ENCODE measurements at regions not wholly inside any gene's neighbourhood (a gene's known extent, or its start where the extent isn't known, plus 50 kb on each side); places are given as distances from the start of the nearest gene placed in this dataset.

- no peaks in the 10 kb centered on the region for H3K27me3 ChIP-seq (ENCODE audit: insufficient read depth, poor library complexity, severe bottlenecking)
- peaks cover 3% of the 10 kb centered on the region for H3K4me1 ChIP-seq (ENCODE audit: insufficient read depth, poor library complexity, severe bottlenecking)
- ATAC-seq (ENCODE audit: low read depth) (no peak), DNase-seq (ENCODE audit: low spot score) (no peak)
- H3K27ac ChIP-seq (ENCODE audit: poor library complexity, severe bottlenecking): no peak overlapping the region
- no peaks in the 10 kb centered on the region for H3K36me3 ChIP-seq (ENCODE audit: low read depth)
- no peak overlapping the region for H3K4me3 ChIP-seq (ENCODE audit: severe bottlenecking)
- TF ChIP-seq CTCF (IDR thresholded peaks at IDR 0.05; ENCODE audit: poor library complexity, severe bottlenecking): no peak
- no peaks in the 10 kb centered on the region for H3K9me3 ChIP-seq (ENCODE audit: severe bottlenecking)
Measured at GRCh38 chr21:31505975-31506374, 153.5 kb upstream of the SOD1 start.

- no peaks in the 10 kb centered on the region for H3K27me3 ChIP-seq (ENCODE audit: insufficient read depth, poor library complexity, severe bottlenecking)
- H3K4me1 ChIP-seq (ENCODE audit: insufficient read depth, poor library complexity, severe bottlenecking): peaks cover 3% of the 10 kb centered on the region
- no peak overlapping the region for H3K4me3 ChIP-seq (ENCODE audit: severe bottlenecking)
- DNase-seq (ENCODE audit: low spot score): no peak
- ATAC-seq (ENCODE audit: low read depth): peak; percentile 61; the same call in 2 of the 3 replicates
- no peak for TF ChIP-seq CTCF (IDR thresholded peaks at IDR 0.05; ENCODE audit: poor library complexity, severe bottlenecking)
- H3K27ac ChIP-seq (ENCODE audit: poor library complexity, severe bottlenecking): no peak overlapping the region
- no peaks in the 10 kb centered on the region for H3K9me3 ChIP-seq (ENCODE audit: severe bottlenecking)
- H3K36me3 ChIP-seq (ENCODE audit: low read depth): no peaks in the 10 kb centered on the region
Measured at GRCh38 chr21:31503939-31504338, 155.6 kb upstream of the SOD1 start.

- no peak for ATAC-seq (ENCODE audit: low read depth)
- Histone ChIP-seq H3K36me3 (ENCODE audit: low read depth) (no peaks in the 10 kb centered on the region), H3K4me3 (ENCODE audit: severe bottlenecking) (no peak overlapping the region), H3K27ac (ENCODE audit: poor library complexity, severe bottlenecking) (no peak overlapping the region), H3K4me1 (ENCODE audit: insufficient read depth, poor library complexity, severe bottlenecking) (peaks cover 3% of the 10 kb centered on the region), H3K9me3 (ENCODE audit: severe bottlenecking) (no peaks in the 10 kb centered on the region), H3K27me3 (ENCODE audit: insufficient read depth, poor library complexity, severe bottlenecking) (no peaks in the 10 kb centered on the region)
- DNase-seq (ENCODE audit: low spot score): no peak
- TF ChIP-seq CTCF (IDR thresholded peaks at IDR 0.05; ENCODE audit: poor library complexity, severe bottlenecking): no peak
Measured at GRCh38 chr21:31503467-31503866, 156.0 kb upstream of the SOD1 start.

- ATAC-seq (ENCODE audit: low read depth): no peak
- Histone ChIP-seq H3K9me3 (ENCODE audit: severe bottlenecking) (no peaks in the 10 kb centered on the region), H3K4me3 (ENCODE audit: severe bottlenecking) (no peak overlapping the region), H3K36me3 (ENCODE audit: low read depth) (no peaks in the 10 kb centered on the region), H3K4me1 (ENCODE audit: insufficient read depth, poor library complexity, severe bottlenecking) (peaks cover 3% of the 10 kb centered on the region), H3K27ac (ENCODE audit: poor library complexity, severe bottlenecking) (no peak overlapping the region), H3K27me3 (ENCODE audit: insufficient read depth, poor library complexity, severe bottlenecking) (no peaks in the 10 kb centered on the region)
- no peak for TF ChIP-seq CTCF (IDR thresholded peaks at IDR 0.05; ENCODE audit: poor library complexity, severe bottlenecking)
- no peak for DNase-seq (ENCODE audit: low spot score)
Measured at GRCh38 chr21:31502537-31503143, 156.9 kb upstream of the SOD1 start.

GRCh38 chr21:31501926-31502325 lies 157.6 kb upstream of the SOD1 start:
- DNase-seq (ENCODE audit: low spot score) (no peak), ATAC-seq (ENCODE audit: low read depth) (no peak)
- Histone ChIP-seq H3K9me3 (ENCODE audit: severe bottlenecking) (no peaks in the 10 kb centered on the region), H3K4me1 (ENCODE audit: insufficient read depth, poor library complexity, severe bottlenecking) (peaks cover 3% of the 10 kb centered on the region), H3K27me3 (ENCODE audit: insufficient read depth, poor library complexity, severe bottlenecking) (no peaks in the 10 kb centered on the region), H3K36me3 (ENCODE audit: low read depth) (no peaks in the 10 kb centered on the region), H3K4me3 (ENCODE audit: severe bottlenecking) (no peak overlapping the region), H3K27ac (ENCODE audit: poor library complexity, severe bottlenecking) (no peak overlapping the region)
- TF ChIP-seq CTCF (IDR thresholded peaks at IDR 0.05; ENCODE audit: poor library complexity, severe bottlenecking): no peak

Measured in RWPE2 (cell line).